Hematopoietic multipotent progenitor cell (in vitro differentiated cells): ENCODE measurements at regions not wholly inside any gene's neighbourhood (a gene's known extent, or its start where the extent isn't known, plus 50 kb on each side); places are given as distances from the start of the nearest gene placed in this dataset.
"Not testable (repeated sequence)": the region's sequence is repeated elsewhere in the genome, so short reads cannot be mapped to it uniquely, and the experiment has no call there.

ENCODE experiments used
- DNase-seq, 3 donors: peaks; one replicate each; pipeline ENCODE4 v3.0.0-alpha.2; 2011 to 2015; ENCODE audit warnings: low read depth in 2 of 3, low spot score in 2 of 3

DNA sequence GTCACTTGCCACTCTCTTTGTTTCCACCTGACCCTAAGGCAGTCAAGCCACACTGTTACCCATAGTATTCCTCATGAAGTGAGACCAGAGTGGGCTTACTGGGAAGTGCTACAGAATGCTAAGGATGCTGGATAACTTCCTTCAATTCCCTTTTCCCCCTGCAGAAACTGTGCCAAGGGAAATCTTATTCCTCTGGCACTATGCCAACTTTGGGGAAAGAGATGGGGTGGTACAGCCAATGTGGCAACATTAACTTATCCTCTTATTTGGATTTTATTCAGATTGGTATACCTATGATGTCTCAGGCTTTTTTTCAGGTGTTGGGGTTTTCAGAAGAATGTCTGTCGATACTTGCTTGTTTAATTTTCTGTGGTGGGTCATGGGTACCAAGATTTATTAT is 599.4 kb upstream of the PBX1 start:
- DNase-seq = no peak

DNA sequence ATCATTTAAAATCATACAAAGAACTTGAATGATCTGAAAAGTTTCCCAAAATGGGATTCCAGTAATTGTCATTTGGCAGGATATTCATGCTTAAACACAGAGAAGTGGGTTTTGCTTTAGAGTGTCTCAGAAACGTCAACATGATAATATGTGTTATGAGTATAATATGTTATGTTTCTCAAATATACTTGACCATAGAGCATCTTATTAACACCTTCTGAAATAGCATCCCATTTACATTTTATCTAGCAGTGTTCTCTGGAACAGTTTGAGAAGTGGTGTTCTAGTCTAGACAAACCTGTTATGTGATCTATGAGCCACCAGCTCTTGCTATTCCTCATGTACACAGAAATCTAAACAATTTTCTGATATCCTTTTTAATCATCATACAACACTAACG is 588.8 kb upstream of the PBX1 start:
- no peak for DNase-seq

DNA sequence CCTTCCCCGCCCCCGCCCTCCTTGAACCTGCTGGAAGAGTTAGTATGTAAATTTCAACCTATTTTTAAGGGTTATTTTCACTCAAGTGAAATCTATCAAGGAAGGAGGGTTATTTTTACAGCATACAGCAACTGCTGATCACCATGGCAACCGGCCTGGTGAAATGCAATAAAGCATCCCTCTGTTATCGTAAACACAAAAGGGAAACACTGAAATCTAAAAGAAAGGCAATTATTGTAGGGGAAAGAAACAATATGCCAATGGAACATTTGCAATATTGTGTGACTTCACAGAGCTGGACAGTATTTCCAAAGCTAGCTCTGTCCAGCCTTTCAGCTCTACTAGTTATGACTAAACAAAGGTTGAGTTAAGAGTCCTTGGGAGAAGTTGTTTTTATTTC is 588.3 kb upstream of the PBX1 start:
- DNase-seq = no peak

DNA sequence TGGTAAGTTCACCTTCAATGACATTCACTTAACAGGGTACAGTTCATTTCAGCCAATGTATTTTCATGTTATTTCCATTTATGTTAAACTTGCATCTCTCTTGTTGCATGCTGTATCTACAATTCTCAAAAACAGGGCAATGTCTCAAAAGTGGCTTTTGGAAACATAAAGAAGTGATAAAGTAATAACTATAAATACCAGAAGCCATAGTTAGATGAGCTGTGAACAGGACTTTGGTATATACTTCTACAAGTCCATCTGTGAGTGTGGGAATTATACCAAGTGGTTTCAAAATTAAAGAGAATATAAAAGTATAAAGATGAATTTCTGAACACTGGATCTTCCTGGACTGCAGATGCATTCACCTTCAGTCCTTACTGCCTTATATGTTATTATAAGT is 585.4 kb upstream of the PBX1 start:
- DNase-seq = no peak

DNA sequence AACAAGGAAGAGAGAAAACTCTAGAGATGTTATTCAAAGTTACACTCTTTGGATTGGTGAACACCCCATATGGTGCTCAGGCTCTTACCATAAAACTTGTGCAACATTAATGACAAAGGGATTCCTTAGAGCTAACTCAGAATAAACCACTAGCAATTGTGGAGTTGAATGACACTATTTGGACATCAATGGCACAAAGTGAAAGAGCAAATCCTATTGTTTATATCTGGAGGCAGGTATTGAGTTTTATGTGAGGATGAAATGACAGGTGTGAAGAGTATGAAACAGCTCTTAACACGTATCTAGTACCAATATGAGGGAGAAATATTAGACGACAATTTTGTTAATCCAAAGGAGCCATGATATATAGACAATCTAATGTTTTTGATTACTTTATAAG is 584.9 kb upstream of the PBX1 start:
- no peak for DNase-seq

DNA sequence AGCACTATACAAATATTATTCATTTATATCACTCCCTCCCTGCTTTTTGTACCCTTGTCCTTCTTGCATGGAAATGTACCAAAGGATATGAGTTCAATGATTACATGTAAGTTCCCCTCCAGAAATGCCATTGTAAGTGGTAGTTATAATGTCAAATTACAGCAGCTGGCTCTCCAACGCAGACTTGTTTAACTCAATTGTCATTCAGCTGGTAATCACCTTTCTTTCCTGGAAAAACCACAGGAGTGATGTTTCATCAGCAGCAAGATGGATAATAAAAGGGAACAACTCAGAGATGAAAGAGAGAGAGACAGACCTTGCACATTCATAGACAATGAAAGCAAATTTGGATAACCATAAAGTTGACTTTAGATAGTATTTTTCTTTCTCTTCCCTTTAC is 578.6 kb upstream of the PBX1 start:
- no peak for DNase-seq

DNA sequence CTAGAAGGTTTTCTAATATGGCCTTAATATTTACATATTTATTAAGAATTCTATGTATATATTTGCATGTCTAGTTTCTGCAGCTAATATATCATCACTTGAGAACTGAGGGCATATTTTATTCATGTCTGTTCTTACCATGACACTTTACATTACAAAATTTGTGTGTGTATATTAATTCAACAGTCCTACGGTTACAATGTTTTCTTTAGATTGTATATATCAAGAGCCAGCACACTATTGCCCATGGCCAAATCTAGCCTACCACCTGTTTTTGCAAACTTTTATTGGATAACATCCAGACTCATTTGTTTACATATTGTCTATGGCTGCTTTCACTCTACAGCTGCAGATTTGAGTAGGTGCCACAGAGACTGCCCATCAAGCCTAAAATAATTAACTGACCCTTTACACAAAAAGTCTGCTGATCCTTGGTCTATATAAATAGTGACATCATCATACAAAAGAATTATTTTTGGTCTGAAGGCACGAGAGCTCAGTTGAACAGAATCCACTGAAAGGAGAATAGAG is 577.4 kb upstream of the PBX1 start:
- DNase-seq = no peak

DNA sequence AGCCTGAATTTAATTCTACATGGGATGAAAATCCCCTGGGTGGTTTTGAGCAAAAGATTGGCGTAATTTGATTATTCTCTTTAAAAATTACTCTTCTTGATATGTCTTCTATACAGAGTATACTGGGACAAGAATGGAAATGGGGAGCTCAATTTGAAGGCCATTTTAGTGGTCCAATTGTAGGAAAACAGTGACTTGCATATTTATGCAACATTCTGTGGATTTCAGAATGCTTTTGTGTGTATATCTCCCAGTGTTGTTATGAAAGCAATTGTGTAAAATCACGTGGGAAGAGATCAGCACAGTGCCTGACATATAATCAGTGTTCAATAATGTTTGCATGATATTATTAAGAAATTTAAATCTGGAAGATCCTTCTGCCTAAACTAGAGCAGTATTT is 575.9 kb upstream of the PBX1 start:
- no peak for DNase-seq

DNA sequence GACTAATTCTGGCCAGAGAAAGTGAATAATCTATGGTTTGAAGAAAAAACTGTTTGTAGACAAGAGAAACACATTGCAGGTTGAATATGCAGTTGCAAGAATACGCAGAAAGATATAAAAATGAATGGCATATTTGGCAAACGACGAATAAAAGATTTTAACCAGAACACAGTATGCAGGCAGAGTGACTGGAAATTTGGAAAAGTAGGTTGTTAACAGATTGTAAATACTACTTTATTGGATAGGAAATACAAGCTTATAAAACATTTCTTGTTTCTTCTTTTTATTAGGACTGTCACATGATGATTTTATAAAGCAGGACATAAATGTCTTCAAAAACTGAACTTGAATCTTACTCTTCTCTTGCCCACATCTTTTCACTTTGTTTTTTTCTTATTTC is 573.3 kb upstream of the PBX1 start:
- no peak for DNase-seq

DNA sequence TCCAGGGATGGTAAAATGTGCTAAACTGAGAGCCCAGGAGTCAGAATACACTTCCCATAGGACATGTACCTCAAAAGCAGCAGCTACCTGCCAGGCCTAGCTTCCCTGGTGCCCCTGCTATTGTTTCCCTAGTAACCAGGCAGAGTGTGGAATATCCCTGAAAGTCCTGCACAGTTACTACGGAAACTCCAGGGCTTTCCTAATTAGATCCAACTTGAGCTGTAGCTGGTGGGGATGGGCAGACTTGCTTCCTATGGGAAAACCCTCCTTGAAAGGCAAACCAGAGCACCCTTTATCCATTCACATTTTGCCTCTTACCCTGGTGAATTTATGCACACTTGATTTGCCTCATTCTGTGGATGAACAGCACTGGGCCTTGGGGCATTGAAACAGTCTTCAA is 559.9 kb upstream of the PBX1 start:
- DNase-seq = no peak

DNA sequence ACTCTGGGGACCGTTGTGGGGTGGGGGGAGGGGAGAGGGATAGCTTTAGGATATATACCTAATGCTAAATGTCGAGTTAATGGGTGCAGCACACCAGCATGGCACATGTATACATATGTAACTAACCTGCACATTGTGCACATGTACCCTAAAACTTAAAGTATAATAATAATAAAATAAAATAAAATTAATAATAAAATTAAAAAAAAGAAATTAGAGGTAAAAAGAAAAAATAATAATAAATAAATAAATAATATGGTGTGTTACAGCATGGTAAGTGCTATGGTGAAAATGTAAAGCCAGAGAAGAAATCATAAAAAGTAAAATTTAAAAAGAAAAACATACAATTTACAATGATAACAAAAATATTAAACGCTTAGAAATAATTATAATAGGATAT is 552.8 kb upstream of the PBX1 start:
- DNase-seq = not testable (repeated sequence)

DNA sequence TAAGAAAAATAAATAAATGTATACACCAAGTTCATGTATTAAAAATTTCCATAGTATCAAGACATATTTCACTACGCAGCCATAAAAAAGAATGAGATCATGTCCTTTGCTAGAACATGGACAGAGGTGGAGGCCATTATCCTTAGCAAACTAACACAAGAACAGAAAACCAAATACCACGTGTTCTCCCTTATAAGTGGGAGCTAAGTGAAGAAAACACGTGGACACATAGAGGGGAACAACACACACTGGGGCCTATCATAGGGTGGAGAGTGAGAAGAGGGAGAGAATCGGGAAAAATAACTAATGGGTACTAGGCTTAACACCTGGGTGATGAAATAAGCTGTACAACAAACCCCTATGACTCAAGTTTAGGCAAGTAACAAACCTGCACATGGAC is 552.4 kb upstream of the PBX1 start:
- DNase-seq = no peak

DNA sequence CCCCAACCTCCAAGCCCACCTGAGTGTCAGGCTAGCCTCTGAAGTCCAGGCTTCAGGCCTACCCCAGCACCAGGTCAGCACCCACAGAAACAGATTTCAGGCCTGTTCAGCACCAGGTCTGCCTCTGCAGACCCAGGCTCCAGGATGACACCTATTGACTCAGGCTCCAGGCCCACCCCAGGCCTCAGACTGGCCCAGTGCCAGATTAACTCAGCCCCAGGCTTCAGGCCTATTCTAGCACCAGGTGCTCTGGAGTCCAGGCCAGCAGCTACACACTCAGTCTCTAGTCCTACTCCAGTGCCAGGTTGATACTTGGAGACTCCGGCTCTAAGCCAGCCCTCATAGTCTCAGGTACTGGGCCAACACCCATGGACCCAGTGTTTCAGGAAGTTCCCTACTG is 541.7 kb upstream of the PBX1 start:
- DNase-seq = no peak

DNA sequence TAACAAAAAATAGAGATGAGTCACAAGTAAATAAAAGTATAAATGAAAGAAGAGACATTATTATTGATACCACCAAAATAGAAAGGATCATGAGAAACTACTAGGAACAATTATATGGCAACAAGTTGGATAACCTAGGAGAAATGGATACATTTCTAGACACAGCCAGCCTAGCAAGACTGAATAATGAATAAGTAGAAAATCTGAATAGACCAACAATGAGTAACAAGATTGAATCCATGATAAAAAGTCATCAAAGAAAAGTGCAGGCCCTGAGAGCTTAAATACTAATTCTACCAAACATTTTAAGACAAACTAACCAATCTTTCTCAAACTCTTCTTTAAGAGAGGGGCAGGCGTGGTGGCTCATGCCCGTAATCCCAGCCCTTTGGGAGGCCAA is 538.6 kb upstream of the PBX1 start:
- DNase-seq = no peak

DNA sequence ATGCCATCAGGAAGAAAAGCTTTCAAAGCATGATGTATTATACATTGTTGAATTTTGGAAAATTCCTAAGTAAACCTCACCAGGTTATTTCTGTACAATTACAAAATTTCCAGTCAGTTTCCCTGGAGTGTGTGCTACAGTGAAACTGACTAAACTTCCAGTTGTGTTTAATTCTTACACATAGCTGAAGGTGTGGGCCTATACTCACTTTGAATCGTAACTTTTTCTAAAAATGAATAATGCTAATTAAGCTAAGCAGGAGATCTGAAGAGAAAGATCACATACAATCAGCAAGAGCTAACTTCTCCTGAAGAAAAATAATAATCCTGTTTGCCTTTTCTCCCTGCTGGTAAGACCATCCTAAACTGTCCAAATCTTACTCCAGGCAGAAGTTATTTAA is 537.2 kb upstream of the PBX1 start:
- DNase-seq = no peak

DNA sequence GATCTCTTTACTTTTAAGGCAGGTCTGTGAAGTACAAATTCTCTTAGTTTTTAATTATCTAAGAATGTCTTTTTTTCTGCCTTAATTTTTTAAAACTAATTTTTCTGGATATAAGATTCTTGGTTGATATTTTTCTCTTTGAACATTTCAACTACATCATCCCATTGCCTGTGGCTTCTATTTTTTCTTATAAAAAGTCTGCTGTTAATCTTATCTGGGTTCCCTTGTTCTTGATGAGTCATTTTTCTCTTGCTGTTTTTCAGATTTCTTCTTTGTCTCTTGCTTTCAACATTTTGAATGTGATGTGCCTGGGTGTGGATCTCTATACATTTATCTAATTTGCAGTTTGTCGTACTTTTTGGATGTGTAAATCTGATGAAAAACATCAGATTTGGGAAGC is 525.2 kb upstream of the PBX1 start:
- DNase-seq = no peak

DNA sequence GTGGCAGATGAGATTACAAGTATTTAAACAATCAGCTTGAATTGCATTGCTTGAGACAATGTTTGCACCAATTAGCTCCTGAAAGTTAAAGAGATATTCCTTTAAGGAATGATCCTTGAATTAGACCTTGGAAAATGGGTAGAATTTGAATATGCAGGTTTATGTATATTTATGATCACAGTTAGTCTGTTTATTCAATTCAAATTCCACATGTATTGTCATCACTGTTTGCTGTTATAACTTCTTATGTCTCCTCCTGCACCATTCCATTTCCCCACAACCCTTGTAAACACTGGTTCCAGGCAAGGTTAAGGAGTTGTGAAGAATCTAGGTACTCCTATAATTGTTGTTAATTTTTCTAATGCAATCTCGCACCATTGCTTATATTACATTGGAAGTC is 518.2 kb upstream of the PBX1 start:
- DNase-seq = no peak

DNA sequence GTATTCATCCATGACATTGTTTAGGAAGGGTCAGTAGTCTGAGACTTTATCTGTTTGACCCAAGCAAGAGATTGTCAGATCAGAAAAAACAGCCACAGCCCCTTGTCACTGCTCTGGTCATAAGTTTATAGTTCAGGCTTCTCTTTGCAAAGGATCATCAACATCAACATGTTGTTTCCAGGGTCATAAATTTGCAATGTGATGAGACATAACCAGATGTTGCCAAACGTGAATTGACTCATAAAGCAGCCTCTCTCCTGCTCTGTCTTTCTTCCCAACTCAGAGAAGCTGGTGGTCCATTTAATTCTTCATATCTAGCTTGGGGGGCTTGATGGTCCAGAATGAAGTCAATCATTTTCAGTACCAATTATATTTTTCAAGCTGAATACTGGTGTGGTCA is 507.2 kb upstream of the PBX1 start:
- no peak for DNase-seq

DNA sequence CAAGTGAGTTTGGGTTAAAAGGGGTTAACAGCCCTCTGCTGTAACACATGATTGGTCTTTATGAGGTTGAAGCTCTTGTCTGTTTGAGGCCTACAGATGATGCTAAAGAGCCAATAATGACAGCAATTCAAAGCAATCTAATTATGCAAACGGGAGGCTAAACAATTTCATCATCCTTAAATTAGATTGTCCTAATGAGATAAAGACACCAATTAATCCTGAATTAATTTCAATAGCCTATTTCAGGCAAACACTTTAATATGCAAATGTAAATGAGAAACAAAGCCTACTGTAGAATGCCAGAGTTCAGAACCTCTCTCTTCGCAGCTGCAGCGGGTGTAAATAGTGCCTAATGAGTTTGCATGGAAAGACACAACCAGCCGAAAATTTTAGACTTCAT is 504.7 kb upstream of the PBX1 start:
- DNase-seq = no peak

DNA sequence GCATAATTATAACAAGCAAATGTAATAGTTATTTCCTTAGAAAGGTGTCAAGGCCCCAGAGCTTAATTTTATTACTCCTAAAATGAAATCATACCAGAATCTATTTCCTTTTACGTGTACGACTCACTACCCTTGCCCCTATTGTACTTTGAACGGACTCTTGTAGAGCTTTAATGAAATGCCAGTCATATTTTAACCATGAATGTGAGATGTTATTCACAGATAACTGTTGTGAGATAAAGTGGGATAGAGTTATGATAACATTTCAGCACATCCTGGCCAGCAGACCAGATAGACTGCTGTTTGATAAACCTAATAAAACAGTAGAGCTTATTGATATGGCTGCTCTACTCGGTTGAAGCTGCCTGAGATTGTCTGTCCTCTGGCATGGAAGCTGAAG is 500.8 kb upstream of the PBX1 start:
- no peak for DNase-seq

DNA sequence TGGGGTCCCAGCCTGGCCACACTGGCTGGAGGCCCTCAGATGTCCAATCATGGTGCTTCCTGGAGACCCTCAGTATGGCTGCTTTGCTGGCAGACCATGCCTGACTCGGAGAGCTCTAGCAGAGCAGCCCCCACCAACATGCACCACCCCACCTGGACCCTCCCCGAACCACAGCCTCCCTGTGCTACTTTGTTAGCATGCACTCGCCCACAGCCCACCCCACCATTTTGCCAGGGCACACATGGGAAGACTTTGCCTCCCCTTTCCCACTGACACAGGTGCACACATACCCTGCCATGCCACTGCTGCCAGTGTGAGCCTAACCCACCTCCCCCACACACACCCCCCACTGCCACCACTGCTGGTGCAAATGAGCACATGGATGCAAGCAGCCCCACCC is 497.5 kb upstream of the PBX1 start:
- no peak for DNase-seq

DNA sequence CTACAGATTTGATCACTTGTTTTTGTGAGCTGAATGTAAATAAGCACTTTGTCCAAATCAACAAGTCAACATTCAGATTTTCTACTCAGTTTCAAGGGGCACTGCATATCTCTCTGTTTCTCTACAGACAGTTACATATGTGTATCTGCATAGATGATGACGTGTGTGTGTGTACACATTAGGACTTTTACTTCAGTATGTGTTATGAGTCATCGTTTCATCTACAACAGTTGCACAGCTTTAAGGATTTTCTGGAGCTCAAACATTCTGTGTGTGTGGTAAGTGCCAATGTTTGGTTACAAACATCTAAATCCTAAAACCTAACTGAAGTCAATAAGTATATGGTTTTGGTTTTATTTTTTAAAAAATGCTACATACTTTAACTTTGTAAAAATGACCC is 494.5 kb upstream of the PBX1 start:
- no peak for DNase-seq

DNA sequence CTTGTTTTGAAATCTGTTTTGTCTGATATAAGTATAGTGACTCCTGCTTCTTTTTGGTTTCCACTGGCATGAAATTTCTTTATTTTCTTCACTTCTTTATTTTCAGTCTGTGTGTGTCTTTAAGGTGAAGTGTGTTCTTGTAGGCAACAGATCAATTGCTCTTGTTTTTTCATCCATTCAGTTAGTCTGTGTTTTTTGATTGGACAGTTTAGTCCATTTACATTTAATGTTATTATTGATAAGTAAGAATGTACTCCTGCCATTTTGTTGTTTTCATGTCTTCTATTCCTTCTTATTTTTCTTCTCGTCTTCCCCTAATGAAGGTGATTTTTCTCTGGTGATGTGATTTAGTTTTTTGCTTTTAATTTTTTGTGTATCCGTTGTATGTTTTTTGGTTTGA is 487.7 kb upstream of the PBX1 start:
- no peak for DNase-seq

DNA sequence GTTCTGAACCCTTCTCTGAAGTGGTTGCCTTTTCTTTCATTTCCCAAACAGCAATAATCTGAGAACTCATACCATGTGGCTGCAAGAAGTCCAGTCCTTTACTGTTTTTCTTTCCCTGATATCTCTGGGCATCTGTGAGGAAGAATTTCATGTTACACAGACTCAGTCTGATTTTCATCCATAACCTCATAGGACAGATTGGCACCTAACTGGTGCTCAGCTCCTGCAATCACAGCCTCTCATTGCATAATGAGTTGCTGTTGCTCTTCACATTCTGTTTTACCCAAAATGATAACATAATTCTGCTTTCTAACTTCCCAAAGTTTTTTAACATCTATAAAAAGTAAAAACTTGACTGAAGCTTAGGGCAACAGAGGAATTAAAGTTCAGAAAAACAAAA is 472.2 kb upstream of the PBX1 start:
- no peak for DNase-seq
